Activated T-cell treated with anti-CD3 and anti-CD28 coated beads, Interleukin-2, amount 50 U/mL, for 24 hours (primary cell): ENCODE measurements at regions not wholly inside any gene's neighbourhood (a gene's known extent, or its start where the extent isn't known, plus 50 kb on each side); places are given as distances from the start of the nearest gene placed in this dataset.

Source experiments
- DNase-seq: peaks from one replicate; pipeline ENCODE4 v3.0.0-alpha.2; 2020
- H3K27ac Mint-ChIP-seq: 2 replicates; pipeline ENCODE4 v1.8.0; 2020; ENCODE audit warnings: mild to moderate bottlenecking, mixed read lengths
- H3K27me3 Mint-ChIP-seq: 2 replicates; pipeline ENCODE4 v1.8.0; 2020; ENCODE audit warnings: mixed read lengths
- H3K36me3 Mint-ChIP-seq: 2 replicates; pipeline ENCODE4 v1.8.0; 2020; ENCODE audit warnings: low read depth, mixed read lengths
- H3K4me1 Mint-ChIP-seq: 2 replicates; pipeline ENCODE4 v1.8.0; 2020; ENCODE audit warnings: low read depth, mixed read lengths
- H3K4me3 Mint-ChIP-seq: 2 replicates; pipeline ENCODE4 v1.8.0; 2020; ENCODE audit warnings: mild to moderate bottlenecking, moderate library complexity, mixed read lengths
- H3K9me3 Mint-ChIP-seq: 2 replicates; pipeline ENCODE4 v1.8.0; 2020; ENCODE audit warnings: mixed read lengths

- Mint-ChIP-seq H3K27me3 (no peaks in the 10 kb centered on the region), H3K4me3 (no peak overlapping the region), H3K9me3 (peaks cover 22% of the 10 kb centered on the region), H3K36me3 (peaks cover 7% of the 10 kb centered on the region), H3K4me1 (peaks cover 47% of the 10 kb centered on the region), H3K27ac (peak overlapping the region; percentile 33)
- no peak for DNase-seq
Observed at GRCh38 chr6:14704383-14705271, 541.2 kb upstream of the JARID2 start.

- H3K36me3 Mint-ChIP-seq = peaks cover 3% of the 10 kb centered on the region
- H3K4me1 Mint-ChIP-seq = peaks cover 57% of the 10 kb centered on the region
- no peaks in the 10 kb centered on the region for H3K27me3 Mint-ChIP-seq
- DNase-seq = no peak
- H3K27ac Mint-ChIP-seq = peak overlapping the region; percentile 96
- H3K9me3 Mint-ChIP-seq = peaks cover 10% of the 10 kb centered on the region
- no peak overlapping the region for H3K4me3 Mint-ChIP-seq
Observed at GRCh38 chr6:14705841-14706377, 540.0 kb upstream of the JARID2 start.

- Mint-ChIP-seq H3K4me1 (peaks cover 62% of the 10 kb centered on the region), H3K4me3 (peak overlapping the region; percentile 23), H3K27me3 (no peaks in the 10 kb centered on the region), H3K9me3 (peaks cover 8% of the 10 kb centered on the region), H3K36me3 (peaks cover 3% of the 10 kb centered on the region), H3K27ac (peak overlapping the region; percentile 96)
- DNase-seq = peak; percentile 78
Observed at GRCh38 chr6:14706378-14706929, 539.4 kb upstream of the JARID2 start.

GRCh38 chr6:14707276-14707675 lies 538.6 kb upstream of the JARID2 start:
- H3K27ac Mint-ChIP-seq = peak overlapping the region; percentile 96
- H3K36me3 Mint-ChIP-seq = peaks cover 3% of the 10 kb centered on the region
- peaks cover 8% of the 10 kb centered on the region for H3K9me3 Mint-ChIP-seq
- no peak overlapping the region for H3K4me3 Mint-ChIP-seq
- H3K27me3 Mint-ChIP-seq = no peaks in the 10 kb centered on the region
- no peak for DNase-seq
- H3K4me1 Mint-ChIP-seq = peaks cover 69% of the 10 kb centered on the region

GRCh38 chr6:14707971-14708465 lies 537.9 kb upstream of the JARID2 start:
- Mint-ChIP-seq H3K27ac (peak overlapping the region; percentile 96), H3K36me3 (peaks cover 3% of the 10 kb centered on the region), H3K4me3 (no peak overlapping the region), H3K27me3 (no peaks in the 10 kb centered on the region), H3K9me3 (peaks cover 8% of the 10 kb centered on the region), H3K4me1 (peaks cover 73% of the 10 kb centered on the region)
- DNase-seq = no peak

- Mint-ChIP-seq H3K27me3 (no peaks in the 10 kb centered on the region), H3K4me1 (peaks cover 76% of the 10 kb centered on the region), H3K36me3 (peaks cover 3% of the 10 kb centered on the region), H3K9me3 (peaks cover 8% of the 10 kb centered on the region), H3K4me3 (no peak overlapping the region), H3K27ac (peak overlapping the region; percentile 26)
- DNase-seq = no peak
Observed at GRCh38 chr6:14709066-14709670, 536.7 kb upstream of the JARID2 start.

- peaks cover 73% of the 10 kb centered on the region for H3K4me1 Mint-ChIP-seq
- peak overlapping the region; percentile 85 for H3K27ac Mint-ChIP-seq
- H3K9me3 Mint-ChIP-seq = peaks cover 8% of the 10 kb centered on the region
- H3K27me3 Mint-ChIP-seq = no peaks in the 10 kb centered on the region
- no peak for DNase-seq
- H3K4me3 Mint-ChIP-seq = no peak overlapping the region
- peaks cover 3% of the 10 kb centered on the region for H3K36me3 Mint-ChIP-seq
Observed at GRCh38 chr6:14709900-14710299, 536.0 kb upstream of the JARID2 start.

GRCh38 chr6:14710421-14710820 lies 535.4 kb upstream of the JARID2 start:
- Mint-ChIP-seq H3K4me1 (peaks cover 72% of the 10 kb centered on the region), H3K27me3 (no peaks in the 10 kb centered on the region), H3K36me3 (peaks cover 3% of the 10 kb centered on the region), H3K4me3 (no peak overlapping the region), H3K27ac (peak overlapping the region; percentile 85), H3K9me3 (peaks cover 8% of the 10 kb centered on the region)
- no peak for DNase-seq

GRCh38 chr6:14711056-14711703 lies 534.7 kb upstream of the JARID2 start:
- Mint-ChIP-seq H3K4me3 (peak overlapping the region; percentile 53), H3K27me3 (no peaks in the 10 kb centered on the region), H3K4me1 (peaks cover 72% of the 10 kb centered on the region), H3K9me3 (peaks cover 8% of the 10 kb centered on the region), H3K36me3 (peaks cover 3% of the 10 kb centered on the region), H3K27ac (peak overlapping the region; percentile 94)
- peak; percentile 67 for DNase-seq

- Mint-ChIP-seq H3K4me3 (no peak overlapping the region), H3K27me3 (no peaks in the 10 kb centered on the region), H3K4me1 (peaks cover 69% of the 10 kb centered on the region), H3K9me3 (peaks cover 2% of the 10 kb centered on the region), H3K27ac (peak overlapping the region; percentile 94), H3K36me3 (no peaks in the 10 kb centered on the region)
- no peak for DNase-seq
Observed at GRCh38 chr6:14711704-14712379, 534.0 kb upstream of the JARID2 start.

- H3K36me3 Mint-ChIP-seq = peaks cover 3% of the 10 kb centered on the region
- no peak overlapping the region for H3K4me3 Mint-ChIP-seq
- peak overlapping the region; percentile 13 for H3K27ac Mint-ChIP-seq
- peaks cover 67% of the 10 kb centered on the region for H3K4me1 Mint-ChIP-seq
- H3K9me3 Mint-ChIP-seq = peaks cover 5% of the 10 kb centered on the region
- H3K27me3 Mint-ChIP-seq = no peaks in the 10 kb centered on the region
- no peak for DNase-seq
Observed at GRCh38 chr6:14713008-14713960, 532.6 kb upstream of the JARID2 start.

- Mint-ChIP-seq H3K4me3 (no peak overlapping the region), H3K9me3 (peaks cover 5% of the 10 kb centered on the region), H3K27ac (no peak overlapping the region), H3K4me1 (peaks cover 68% of the 10 kb centered on the region), H3K27me3 (no peaks in the 10 kb centered on the region), H3K36me3 (peaks cover 3% of the 10 kb centered on the region)
- no peak for DNase-seq
Observed at GRCh38 chr6:14713966-14714631, 531.8 kb upstream of the JARID2 start.
